NB4 (cell line): ENCODE measurements at regions not wholly inside any gene's neighbourhood (a gene's known extent, or its start where the extent isn't known, plus 50 kb on each side); places are given as distances from the start of the nearest gene placed in this dataset.

Experiments
- DNase-seq: peaks from one replicate; pipeline ENCODE4 v3.0.0; 2010; ENCODE audit warnings: low read depth
- H3K4me3 ChIP-seq: one replicate; pipeline ENCODE4 v1.5.1; 2011; ENCODE audit warnings: mild to moderate bottlenecking, low read depth, low read length, moderate library complexity
- MYC ChIP-seq: IDR thresholded peaks from 2 replicates; pipeline ENCODE4 v1.6.1; 2011; ENCODE audit warnings: low read depth, low read length
- POLR2A ChIP-seq: IDR thresholded peaks from 2 replicates; pipeline ENCODE4 v1.6.1; 2011; ENCODE audit warnings: mild to moderate bottlenecking; ENCODE audit not compliant: insufficient read length; ENCODE audit errors: extremely low read depth
- TF ChIP-seq, protein P1 (sequence below): IDR thresholded peaks from one replicate; pipeline ENCODE4 v1.5.1; 2012; ENCODE audit warnings: low read depth, low read length
- TF ChIP-seq, protein P2 (sequence below): IDR thresholded peaks from 2 replicates; pipeline ENCODE4 v1.6.1; 2011; ENCODE audit warnings: low read depth, low read length

DNA sequence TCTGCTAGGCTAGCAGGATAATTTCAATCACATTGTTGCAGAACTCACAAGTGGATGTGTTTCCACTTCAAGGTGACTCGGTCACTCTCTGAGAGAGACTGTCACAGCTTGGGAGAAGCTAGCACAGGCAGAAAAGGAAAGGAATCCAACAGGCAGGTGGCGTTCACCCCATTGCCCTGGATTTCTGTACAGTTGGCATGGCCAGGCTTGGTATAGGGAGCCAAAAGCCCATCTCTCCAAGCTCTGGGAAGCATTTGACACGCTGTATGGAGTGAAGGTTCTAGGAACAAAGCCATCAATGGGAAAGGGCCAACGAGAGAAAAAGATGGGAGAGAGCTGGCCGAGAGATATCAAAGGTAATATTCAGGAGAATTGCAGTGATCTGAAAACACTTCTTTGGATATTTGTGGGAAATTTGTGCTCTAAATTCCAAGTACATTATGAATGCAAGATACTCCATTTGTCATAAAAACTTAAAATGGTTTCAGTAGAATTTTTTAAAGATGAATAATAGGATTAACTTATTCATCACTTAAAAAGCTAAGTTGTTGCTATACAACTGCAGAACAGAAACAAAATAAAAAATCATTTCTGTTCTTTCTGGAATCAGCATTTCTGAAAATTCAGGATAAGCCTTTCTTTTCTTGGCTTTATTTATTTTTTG, 223.5 kb upstream of the NTM start:
- DNase-seq = no peak
- no peak overlapping the region for H3K4me3 ChIP-seq
- TF ChIP-seq, protein P1, sequence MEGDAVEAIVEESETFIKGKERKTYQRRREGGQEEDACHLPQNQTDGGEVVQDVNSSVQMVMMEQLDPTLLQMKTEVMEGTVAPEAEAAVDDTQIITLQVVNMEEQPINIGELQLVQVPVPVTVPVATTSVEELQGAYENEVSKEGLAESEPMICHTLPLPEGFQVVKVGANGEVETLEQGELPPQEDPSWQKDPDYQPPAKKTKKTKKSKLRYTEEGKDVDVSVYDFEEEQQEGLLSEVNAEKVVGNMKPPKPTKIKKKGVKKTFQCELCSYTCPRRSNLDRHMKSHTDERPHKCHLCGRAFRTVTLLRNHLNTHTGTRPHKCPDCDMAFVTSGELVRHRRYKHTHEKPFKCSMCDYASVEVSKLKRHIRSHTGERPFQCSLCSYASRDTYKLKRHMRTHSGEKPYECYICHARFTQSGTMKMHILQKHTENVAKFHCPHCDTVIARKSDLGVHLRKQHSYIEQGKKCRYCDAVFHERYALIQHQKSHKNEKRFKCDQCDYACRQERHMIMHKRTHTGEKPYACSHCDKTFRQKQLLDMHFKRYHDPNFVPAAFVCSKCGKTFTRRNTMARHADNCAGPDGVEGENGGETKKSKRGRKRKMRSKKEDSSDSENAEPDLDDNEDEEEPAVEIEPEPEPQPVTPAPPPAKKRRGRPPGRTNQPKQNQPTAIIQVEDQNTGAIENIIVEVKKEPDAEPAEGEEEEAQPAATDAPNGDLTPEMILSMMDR = no peak
- TF ChIP-seq, protein P2, sequence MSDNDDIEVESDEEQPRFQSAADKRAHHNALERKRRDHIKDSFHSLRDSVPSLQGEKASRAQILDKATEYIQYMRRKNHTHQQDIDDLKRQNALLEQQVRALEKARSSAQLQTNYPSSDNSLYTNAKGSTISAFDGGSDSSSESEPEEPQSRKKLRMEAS = no peak
- TF ChIP-seq POLR2A (no peak), MYC (no peak)

DNA sequence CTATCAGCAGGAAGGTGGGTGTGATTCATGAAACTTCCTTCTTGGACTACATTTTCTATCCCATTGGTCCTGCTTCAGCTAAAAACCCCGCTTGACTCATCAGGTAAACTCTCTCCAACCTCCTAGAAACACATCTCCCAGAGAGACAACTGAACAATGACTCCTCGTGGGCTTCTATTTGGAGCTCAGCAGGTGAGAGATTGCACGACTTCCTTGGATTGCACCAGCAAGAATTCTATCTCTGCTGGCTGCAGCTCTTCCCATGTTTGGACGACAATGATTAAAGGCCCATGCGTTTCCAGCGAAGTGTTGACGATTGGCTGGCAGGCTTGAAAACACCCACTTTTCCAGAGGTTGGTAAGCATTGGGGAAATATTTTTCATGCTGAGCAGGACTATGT, 216.1 kb upstream of the NTM start:
- TF ChIP-seq, protein P2 = no peak
- TF ChIP-seq MYC = no peak
- no peak for DNase-seq
- H3K4me3 ChIP-seq = no peak overlapping the region

DNA sequence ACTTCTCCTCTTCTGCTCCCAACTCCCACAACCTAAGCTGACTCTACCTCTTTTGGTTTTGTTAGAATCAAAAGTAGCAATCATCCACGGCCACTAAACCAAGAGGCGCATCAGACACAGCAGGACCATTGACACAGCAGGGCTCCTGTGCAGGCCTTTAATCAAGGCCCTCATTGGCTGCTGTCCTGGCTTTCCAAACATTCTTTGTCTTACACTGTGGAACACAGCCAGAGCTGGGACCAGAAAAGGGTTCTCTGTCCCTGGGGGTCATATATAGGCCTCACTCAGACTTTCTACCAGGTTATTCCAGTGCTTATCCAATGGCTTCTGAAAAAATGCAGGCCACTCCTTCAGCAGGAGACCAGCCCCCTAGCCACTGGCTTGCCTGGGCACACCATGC, 212.7 kb upstream of the NTM start:
- H3K4me3 ChIP-seq = no peak overlapping the region
- DNase-seq = no peak
- TF ChIP-seq, protein P1 = no peak
- TF ChIP-seq, protein P2 = no peak
- TF ChIP-seq MYC = no peak
- no peak for TF ChIP-seq POLR2A

DNA sequence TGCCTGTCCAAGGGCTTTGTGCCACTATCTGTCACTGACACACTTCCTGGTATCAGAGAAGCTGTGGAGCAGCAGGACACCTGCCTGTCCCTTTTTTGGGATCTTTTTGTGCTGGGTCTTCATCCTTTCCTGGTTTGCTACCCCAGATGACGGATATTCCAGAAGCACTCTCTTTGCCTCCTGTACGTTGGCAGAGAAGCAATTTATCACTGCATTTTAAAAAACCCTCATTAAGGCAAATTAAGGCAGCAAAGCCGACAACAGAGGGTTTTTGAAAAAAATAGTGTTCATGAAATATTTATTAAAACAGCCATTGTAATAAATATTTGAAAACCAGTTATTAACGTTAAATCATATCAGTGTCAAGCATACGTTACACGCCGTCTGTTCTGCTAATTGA, 209.6 kb upstream of the NTM start:
- no peak overlapping the region for H3K4me3 ChIP-seq
- no peak for DNase-seq
- TF ChIP-seq, protein P1 = no peak

DNA sequence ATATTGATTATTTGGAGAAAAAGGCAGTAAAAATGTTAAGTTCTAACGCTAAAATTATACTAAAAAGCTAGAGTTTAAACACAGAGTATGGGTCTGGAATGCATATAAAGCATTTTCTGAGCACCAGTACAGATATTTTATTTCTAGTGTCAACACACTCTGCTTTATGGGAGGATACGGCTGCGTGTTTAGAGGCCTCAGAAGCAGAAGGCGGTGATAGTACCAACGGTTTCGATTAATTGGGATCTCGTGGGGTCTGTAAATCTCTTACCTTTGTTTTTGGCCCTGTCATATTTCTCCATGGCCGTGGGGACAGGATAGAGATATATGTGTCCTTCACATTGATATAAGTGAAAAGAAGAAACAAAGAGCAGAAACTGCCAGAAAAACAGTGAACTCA, 206.8 kb upstream of the NTM start:
- no peak for TF ChIP-seq MYC
- TF ChIP-seq, protein P2 = no peak
- TF ChIP-seq, protein P1 = no peak
- H3K4me3 ChIP-seq = no peak overlapping the region
- DNase-seq = no peak

DNA sequence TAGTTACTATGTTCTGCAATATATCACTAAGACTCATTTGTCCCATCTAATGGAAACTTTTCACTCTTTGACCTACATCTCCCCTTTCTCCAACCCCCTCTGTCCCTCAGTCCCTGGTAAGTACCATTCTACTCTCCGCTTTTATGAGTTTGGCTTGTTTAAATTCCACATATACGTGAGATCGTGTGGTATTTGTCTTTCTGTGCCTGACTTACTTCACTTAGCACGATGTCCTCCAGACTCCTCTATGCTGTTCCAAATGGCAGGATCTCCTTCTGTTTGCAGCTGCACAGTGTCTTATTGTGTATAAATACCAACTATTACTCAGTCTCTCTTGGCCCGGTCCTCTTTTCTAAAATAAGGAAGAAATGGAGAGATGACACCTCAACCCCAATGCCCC, 205.4 kb upstream of the NTM start:
- TF ChIP-seq POLR2A = no peak
- TF ChIP-seq, protein P1 = no peak
- TF ChIP-seq, protein P2 = no peak
- TF ChIP-seq MYC = no peak
- no peak overlapping the region for H3K4me3 ChIP-seq
- no peak for DNase-seq
